HCT116 (cell line): ENCODE measurements at regions not wholly inside any gene's neighbourhood (a gene's known extent, or its start where the extent isn't known, plus 50 kb on each side); places are given as distances from the start of the nearest gene placed in this dataset.

Experiments
- ATAC-seq: fragments of 200-7000 bp; cut with Tn5 transposase; 2 replicates; pipeline ENCODE4 v1.9.1; 2020; ENCODE audit warnings: mild to moderate bottlenecking, moderate library complexity
- BruUV-seq: library from RNA; stranded (reverse); fragments of 400-500 nt; replicated peaks from 2 replicates; lab custom pipeline; 2021; lab: Mats Ljungman, UMichigan
- CTCF ChIA-PET: fragments of 300-600 bp; sonication (Branson Sonifier 250); formaldehyde crosslinking; loops from one replicate; lab custom pipeline; 2021; ENCODE audit warnings: antibody characterized with exemption; lab: Charles Lee
- POLR2A ChIA-PET: fragments of 300-600, 350-600 bp; sonication (Branson Sonifier 250); formaldehyde crosslinking; loops from one replicate; lab custom pipeline; 2021; ENCODE audit warnings: antibody characterized with exemption; lab: Charles Lee
- RAD21 ChIA-PET, 2 experiments: fragments of 300-600 bp; sonication (Branson Sonifier 250); formaldehyde crosslinking; loops; one replicate each; lab custom pipeline; 2023; ENCODE audit warnings: low total read pairs in 2 of 2; ENCODE audit not compliant: uncharacterized antibody in 2 of 2, unreplicated experiment in 2 of 2, low non-redundant PET in 1 of 2; lab: Charles Lee
- DNase-seq: peaks from one replicate; pipeline ENCODE4 v3.0.0-alpha.2; 2010; ENCODE audit warnings: low read depth, low spot score
- H2AFZ ChIP-seq: fragments of 200-600 bp; shearing (Covaris generic), sonication (generic); 2 replicates; pipeline ENCODE4 v1.6.1; 2017; ENCODE audit warnings: low read depth, mixed run types, mixed read lengths, antibody characterized with exemption, low read length; ENCODE audit not compliant: poor library complexity, severe bottlenecking
- H3K27ac ChIP-seq: 2 replicates; pipeline ENCODE4 v1.5.1; 2012; ENCODE audit warnings: low read depth, low read length
- H3K27me3 ChIP-seq: fragments of 200-600 bp; sonication (generic); 2 replicates; pipeline ENCODE4 v1.6.1; 2016; ENCODE audit warnings: mixed run types, low read length, mixed read lengths; ENCODE audit not compliant: insufficient read depth
- H3K36me3 ChIP-seq, 2 experiments: fragments of 200-500 bp in 1 of 2; fragments of 200-600 bp in 1 of 2; sonication (Bioruptor generic) in 1 of 2; sonication (generic) in 1 of 2; 2 replicates each; pipeline versions ENCODE4 v1.5.1 to v1.6.1; 2014 to 2016; ENCODE audit warnings: low read length in 2 of 2, inconsistent platforms in 1 of 2, mixed read lengths in 1 of 2, mixed run types in 1 of 2; ENCODE audit not compliant: insufficient read depth in 2 of 2, control insufficient read depth in 1 of 2
- H3K4me1 ChIP-seq, 2 experiments: fragments of 200-600 bp in 1 of 2; sonication (generic) in 1 of 2; 2 replicates each; pipeline versions ENCODE4 v1.5.1 to v1.6.1; 2012 to 2017; ENCODE audit warnings: low read length in 2 of 2, inconsistent platforms in 1 of 2, mild to moderate bottlenecking in 1 of 2, mixed read lengths in 1 of 2, mixed run types in 1 of 2, moderate library complexity in 1 of 2; ENCODE audit not compliant: insufficient read depth in 2 of 2, control insufficient read depth in 1 of 2
- H3K4me2 ChIP-seq: fragments of 200-600 bp; sonication (generic); 2 replicates; pipeline ENCODE4 v1.6.1; 2017; ENCODE audit warnings: mixed run types, low read length, mixed read lengths
- H3K4me3 ChIP-seq, 2 experiments: fragments of 200-600 bp in 1 of 2; sonication (generic) in 1 of 2; replicated peaks in 1 of 2; 2 replicates each; pipeline ENCODE4 v1.5.1; 2011 to 2016; ENCODE audit warnings: low read length in 2 of 2, control low read depth in 1 of 2, low read depth in 1 of 2, mild to moderate bottlenecking in 1 of 2, mixed read lengths in 1 of 2, mixed run types in 1 of 2
- H3K79me2 ChIP-seq: fragments of 200-600 bp; sonication (generic); 2 replicates; pipeline ENCODE4 v1.6.1; 2017; ENCODE audit warnings: mild to moderate bottlenecking, mixed run types, low read length, moderate library complexity, mixed read lengths; ENCODE audit not compliant: insufficient read depth
- H3K9ac ChIP-seq: fragments of 200-600 bp; sonication (generic); 2 replicates; pipeline ENCODE4 v1.6.1; 2016; ENCODE audit warnings: low read length, mixed read lengths
- H3K9me2 ChIP-seq: fragments of 200-600 bp; sonication (generic), shearing (Covaris generic); 2 replicates; pipeline ENCODE4 v1.6.1; 2017; ENCODE audit warnings: mixed run types, mild to moderate bottlenecking, moderate library complexity; ENCODE audit not compliant: insufficient read depth
- H3K9me3 ChIP-seq, 2 experiments: fragments of 200-500 bp in 1 of 2; fragments of 200-600 bp in 1 of 2; sonication (Bioruptor generic) in 1 of 2; sonication (generic) in 1 of 2; 2 replicates each; pipeline ENCODE4 v1.6.1; 2014 to 2017; ENCODE audit warnings: low read length in 2 of 2, mixed read lengths in 2 of 2, inconsistent platforms in 1 of 2, low read depth in 1 of 2, mild to moderate bottlenecking in 1 of 2, mixed run types in 1 of 2, moderate library complexity in 1 of 2; ENCODE audit not compliant: control insufficient read depth in 1 of 2, insufficient read depth in 1 of 2
- H4K20me1 ChIP-seq: fragments of 200-600 bp; sonication (generic), shearing (Covaris generic); 2 replicates; pipeline ENCODE4 v1.6.1; 2017; ENCODE audit warnings: mixed run types, mild to moderate bottlenecking, moderate library complexity; ENCODE audit not compliant: insufficient read depth
- CBX3 ChIP-seq: IDR thresholded peaks from 2 replicates; pipeline ENCODE4 v1.6.1; 2012; ENCODE audit warnings: low read depth
- EZH2phosphoT487 ChIP-seq: fragments of 200-600 bp; IDR thresholded peaks from 2 replicates; pipeline ENCODE4 v1.6.1; 2018; ENCODE audit warnings: antibody characterized with exemption, borderline replicate concordance
- FOSL1 ChIP-seq: IDR thresholded peaks from 2 replicates; pipeline ENCODE4 v1.6.1; 2012; ENCODE audit warnings: low read depth
- JUND ChIP-seq: IDR thresholded peaks from 2 replicates; pipeline ENCODE4 v1.6.1; 2012
- POLR2A ChIP-seq: IDR thresholded peaks from 2 replicates; pipeline ENCODE4 v1.7.0; 2011; ENCODE audit warnings: borderline replicate concordance; ENCODE audit not compliant: insufficient read depth, insufficient read length; ENCODE audit errors: extremely low read depth
- SP1 ChIP-seq: IDR thresholded peaks from 2 replicates; pipeline ENCODE4 v1.6.1; 2012; ENCODE audit warnings: low read depth
- ZFX ChIP-seq: fragments of 450-650 bp; IDR thresholded peaks from 2 replicates; pipeline ENCODE4 v1.6.1; 2017
- intact Hi-C: fragments of 100-400 bp; cut with micrococcal nuclease; formaldehyde crosslinking; loops from 2 replicates; pipeline ENCODE4 v1.10.0; 2022

- Histone ChIP-seq H3K9me3 (no peaks in the 10 kb centered on the region), H3K9me2 (no peaks in the 10 kb centered on the region), H3K79me2 (no peaks in the 10 kb centered on the region), H4K20me1 (no peaks in the 10 kb centered on the region), H3K36me3 (no peaks in the 10 kb centered on the region), H3K4me1 (no peaks in the 10 kb centered on the region), H3K27me3 (peaks cover 13% of the 10 kb centered on the region; the same call in 1 of the 2 replicates), H3K9ac (no peak overlapping the region), H3K4me2 (no peak overlapping the region), H3K27ac (no peak overlapping the region), H2AFZ (no peak overlapping the region), H3K4me3 (no peak overlapping the region)
- BruUV-seq, result no TSS peak
- POLR2A ChIA-PET, result no interaction called here
- CTCF ChIA-PET, result no interaction called here
- ATAC-seq (no peak), DNase-seq (no peak)
- intact Hi-C loops, result no loop called here
- no peak for TF ChIP-seq EZH2phosphoT487
- TF ChIP-seq POLR2A, result no peak
- no peak for TF ChIP-seq ZFX
- TF ChIP-seq JUND, result no peak
- TF ChIP-seq SP1, result no peak
- no peak for TF ChIP-seq CBX3
- RAD21 ChIA-PET, result no interaction called here
These were observed 329.2 kb downstream of the TNS1 start for GRCh38 chr2:217673627-217674026.

- Histone ChIP-seq H3K27me3 (peaks cover 18% of the 10 kb centered on the region; the same call in 1 of the 2 replicates), H2AFZ (no peak overlapping the region), H3K27ac (no peak overlapping the region), H3K36me3 (no peaks in the 10 kb centered on the region), H3K9me3 (no peaks in the 10 kb centered on the region), H3K79me2 (no peaks in the 10 kb centered on the region), H3K9me2 (no peaks in the 10 kb centered on the region), H3K9ac (no peak overlapping the region), H3K4me2 (no peak overlapping the region), H3K4me1 (no peaks in the 10 kb centered on the region), H3K4me3 (no peak overlapping the region), H4K20me1 (no peaks in the 10 kb centered on the region)
- POLR2A ChIA-PET, result interaction anchor here (0.7 kb wide), 1 partner anchor 1454 kb away, joined by 3 read pairs; no protein-coding TSS in a partner anchor
- RAD21 ChIA-PET, result no interaction called here
- ATAC-seq (no peak), DNase-seq (no peak)
- CTCF ChIA-PET, result interaction anchor here (1.7 kb wide), 1 partner anchor 22 kb away, joined by 5 read pairs; no protein-coding TSS in a partner anchor
- no peak for TF ChIP-seq FOSL1
- no TSS peak for BruUV-seq
- intact Hi-C loops, result no loop called here
These were observed 330.3 kb downstream of the TNS1 start for GRCh38 chr2:217672472-217672871.
